ENCODE measurements at regions not wholly inside any gene's neighbourhood (a gene's known extent, or its start where the extent isn't known, plus 50 kb on each side); places are given as distances from the start of the nearest gene placed in this dataset.

GRCh38 chr5:102700120-102700831 is 54.8 kb upstream of the PAM start:
- Mint-ChIP-seq H3K27me3 (no peaks in the 10 kb centered on the region), H3K27ac (no peak overlapping the region), H3K9me3 (no peaks in the 10 kb centered on the region), H3K4me3 (no peak overlapping the region), H3K4me1 (ENCODE audit: low read depth) (no peaks in the 10 kb centered on the region), H3K36me3 (ENCODE audit: low read depth) (no peaks in the 10 kb centered on the region)
- H3K27ac ChIP-seq (ENCODE audit: low read depth in 1 of 2, low read length in 2 of 2), result no peak overlapping the region
- H3K4me3 ChIP-seq (ENCODE audit: low read length), result no peak overlapping the region
- no peak for TF ChIP-seq CTCF (IDR thresholded peaks at IDR 0.05)
- H3K9me3 ChIP-seq (ENCODE audit: control insufficient read depth in 1 of 2, insufficient read depth in 1 of 2, low read length in 2 of 2), result no peaks in the 10 kb centered on the region
- ATAC-seq (ENCODE audit: poor library complexity) (no peak), DNase-seq (no peak)
- ChIA-PET POLR2A (no interaction called here), CTCF (no interaction called here)
- no peaks in the 10 kb centered on the region for H3K4me1 ChIP-seq (ENCODE audit: insufficient read depth, low read length)
- no peaks in the 10 kb centered on the region for H3K36me3 ChIP-seq (ENCODE audit: insufficient read depth, low read length)
- no peaks in the 10 kb centered on the region for H3K27me3 ChIP-seq (ENCODE audit: control insufficient read depth in 1 of 2, insufficient read depth in 2 of 2, low read length in 2 of 2)
- intact Hi-C loops (cut with DNase I, micrococcal nuclease), result no loop called here

- no peaks in the 10 kb centered on the region for H3K36me3 ChIP-seq (ENCODE audit: insufficient read depth, low read length)
These were observed 54.2 kb upstream of the PAM start for GRCh38 chr5:102700916-102701315.

GRCh38 chr5:102701748-102702147 is 53.4 kb upstream of the PAM start:
- Histone ChIP-seq H3K4me1 (ENCODE audit: insufficient read depth, low read length) (no peaks in the 10 kb centered on the region), H3K4me3 (ENCODE audit: low read length) (no peak overlapping the region), H3K27ac (ENCODE audit: low read depth in 1 of 2, low read length in 2 of 2) (no peak overlapping the region), H3K36me3 (ENCODE audit: insufficient read depth, low read length) (no peaks in the 10 kb centered on the region), H3K27me3 (ENCODE audit: control insufficient read depth in 1 of 2, insufficient read depth in 2 of 2, low read length in 2 of 2) (no peaks in the 10 kb centered on the region), H3K9me3 (ENCODE audit: control insufficient read depth in 1 of 2, insufficient read depth in 1 of 2, low read length in 2 of 2) (no peaks in the 10 kb centered on the region)
- H3K4me1 Mint-ChIP-seq (ENCODE audit: low read depth), result no peaks in the 10 kb centered on the region
- intact Hi-C loops (cut with DNase I, micrococcal nuclease), result no loop called here
- no peaks in the 10 kb centered on the region for H3K9me3 Mint-ChIP-seq
- no peak overlapping the region for H3K4me3 Mint-ChIP-seq
- POLR2A ChIA-PET, result no interaction called here
- CTCF ChIA-PET, result no interaction called here
- no peak overlapping the region for H3K27ac Mint-ChIP-seq
- peaks cover 5% of the 10 kb centered on the region for H3K27me3 Mint-ChIP-seq
- no peak for TF ChIP-seq CTCF (IDR thresholded peaks at IDR 0.05)
- H3K36me3 Mint-ChIP-seq (ENCODE audit: low read depth), result no peaks in the 10 kb centered on the region
- DNase-seq, result no peak
- no peak for ATAC-seq (ENCODE audit: poor library complexity)

More at GRCh38 chr5:102700916-102701315, 54.2 kb upstream of the PAM start:
- Mint-ChIP-seq H3K27ac (no peak overlapping the region), H3K36me3 (ENCODE audit: low read depth) (no peaks in the 10 kb centered on the region), H3K27me3 (no peaks in the 10 kb centered on the region), H3K9me3 (no peaks in the 10 kb centered on the region), H3K4me3 (no peak overlapping the region), H3K4me1 (ENCODE audit: low read depth) (no peaks in the 10 kb centered on the region)
- no peaks in the 10 kb centered on the region for H3K4me1 ChIP-seq (ENCODE audit: insufficient read depth, low read length)
- ATAC-seq (ENCODE audit: poor library complexity) (no peak), DNase-seq (no peak)
- no peaks in the 10 kb centered on the region for H3K27me3 ChIP-seq (ENCODE audit: control insufficient read depth in 1 of 2, insufficient read depth in 2 of 2, low read length in 2 of 2)
- CTCF ChIA-PET, result no interaction called here
- no peak overlapping the region for H3K27ac ChIP-seq (ENCODE audit: low read depth in 1 of 2, low read length in 2 of 2)
- no peak for TF ChIP-seq CTCF (IDR thresholded peaks at IDR 0.05)
- H3K4me3 ChIP-seq (ENCODE audit: low read length), result no peak overlapping the region
- intact Hi-C loops (cut with DNase I, micrococcal nuclease), result no loop called here
- POLR2A ChIA-PET, result no interaction called here
- H3K9me3 ChIP-seq (ENCODE audit: control insufficient read depth in 1 of 2, insufficient read depth in 1 of 2, low read length in 2 of 2), result no peaks in the 10 kb centered on the region
